SK-MEL-5 (cell line): ENCODE measurements at regions not wholly inside any gene's neighbourhood (a gene's known extent, or its start where the extent isn't known, plus 50 kb on each side); places are given as distances from the start of the nearest gene placed in this dataset.

Source experiments
- DNase-seq: peaks from one replicate; pipeline ENCODE4 v3.0.0-alpha.2; 2016; ENCODE audit warnings: low read depth, low spot score
- in situ Hi-C: cut with HindIII; loops from 2 replicates; pipeline ENCODE4 v1.10.0; 2016; ENCODE audit warnings: low sequenced_read_pairs, high pct_unique_total_duplicates, low pct_unique_long_range_greater_than_20kb

DNA sequence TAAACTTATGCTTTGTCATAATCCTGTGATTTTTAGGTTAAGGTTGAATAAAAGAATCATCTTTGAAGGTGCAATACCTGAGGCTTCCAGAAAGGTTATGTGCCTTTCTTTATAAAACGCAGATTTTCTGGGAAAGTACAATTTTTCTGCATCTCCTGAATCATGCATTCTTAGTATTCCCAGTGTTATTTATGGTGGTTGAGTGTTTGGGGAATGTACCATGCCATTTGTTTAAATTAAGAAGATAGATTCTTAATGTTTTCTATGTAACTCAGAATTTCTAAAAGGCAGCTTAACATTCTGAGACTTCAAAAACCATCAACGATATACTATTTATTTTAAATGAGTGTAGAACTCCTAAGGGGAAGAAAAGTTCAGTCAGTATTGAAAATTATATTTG is 108.1 kb upstream of the FBN2 start:
- DNase-seq: no peak
- in situ Hi-C loops: no loop called here

DNA sequence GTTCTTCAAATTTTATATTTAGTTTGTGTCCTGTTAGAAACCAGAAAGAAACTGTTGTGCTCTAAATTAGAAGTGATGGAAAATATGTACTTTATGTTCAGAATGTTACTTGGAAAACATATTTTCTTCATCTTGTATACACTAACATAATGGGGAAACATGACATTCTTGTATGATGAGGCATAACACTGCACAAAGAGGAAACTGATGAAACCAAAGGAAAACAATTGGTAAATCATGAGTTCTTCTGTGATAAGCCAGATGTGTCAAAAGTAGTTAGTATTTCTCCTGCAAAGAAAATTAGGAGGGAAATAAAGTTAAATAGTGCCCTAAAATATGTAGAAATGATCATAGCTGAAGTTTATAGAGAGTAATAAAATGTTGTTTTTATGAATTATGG is 111.1 kb upstream of the FBN2 start:
- in situ Hi-C loops: no loop called here

DNA sequence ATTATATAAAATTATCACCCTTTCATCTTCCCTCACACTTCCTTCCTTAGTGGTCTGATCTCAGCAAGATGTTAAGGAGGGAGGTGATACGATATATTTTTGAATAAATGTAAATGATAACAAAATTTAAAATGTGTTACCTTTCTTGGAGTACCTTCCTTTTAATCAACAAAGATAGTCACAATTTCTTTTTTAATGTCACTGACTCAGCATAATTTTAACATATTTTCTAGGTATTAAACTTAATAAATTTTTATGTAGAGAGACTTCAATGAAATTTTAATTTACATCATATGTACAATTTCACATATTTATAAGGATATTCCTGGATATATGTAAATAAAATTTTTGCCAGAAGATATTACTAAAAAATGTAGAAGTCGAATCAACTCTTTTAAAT is 125.0 kb upstream of the FBN2 start:
- in situ Hi-C loops: no loop called here
- DNase-seq: no peak

More for the DNA sequence above, 111.1 kb upstream of the FBN2 start:
- DNase-seq: no peak

DNA sequence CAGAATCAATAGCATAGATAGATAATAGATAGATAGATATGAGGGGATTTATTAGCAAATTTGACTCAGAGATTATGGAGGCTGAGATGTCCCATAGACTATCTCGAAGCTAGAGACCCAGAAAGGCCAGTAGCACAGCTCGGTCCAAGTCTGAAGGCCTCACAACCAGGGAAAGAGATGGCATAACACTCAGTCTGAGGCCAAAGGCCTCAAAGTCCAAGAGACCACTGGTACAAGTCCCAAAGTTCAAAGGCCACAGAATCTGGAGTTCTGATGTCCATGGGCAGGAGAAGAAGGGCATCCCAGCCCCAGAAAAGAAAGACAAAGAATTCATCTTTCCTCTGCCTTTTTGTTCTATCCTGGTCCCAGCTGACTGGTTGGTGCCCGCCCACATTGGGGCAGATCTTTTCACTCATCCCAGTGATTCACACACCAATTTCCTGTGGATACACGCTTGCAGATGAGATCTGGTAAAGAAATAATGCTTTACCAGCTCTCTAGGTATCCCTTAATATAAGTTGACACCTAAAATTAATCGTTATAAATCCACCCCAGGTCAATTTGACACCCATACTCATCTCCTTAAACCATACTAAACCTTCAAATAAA is 127.8 kb upstream of the FBN2 start:
- in situ Hi-C loops: no loop called here
- DNase-seq: no peak

DNA sequence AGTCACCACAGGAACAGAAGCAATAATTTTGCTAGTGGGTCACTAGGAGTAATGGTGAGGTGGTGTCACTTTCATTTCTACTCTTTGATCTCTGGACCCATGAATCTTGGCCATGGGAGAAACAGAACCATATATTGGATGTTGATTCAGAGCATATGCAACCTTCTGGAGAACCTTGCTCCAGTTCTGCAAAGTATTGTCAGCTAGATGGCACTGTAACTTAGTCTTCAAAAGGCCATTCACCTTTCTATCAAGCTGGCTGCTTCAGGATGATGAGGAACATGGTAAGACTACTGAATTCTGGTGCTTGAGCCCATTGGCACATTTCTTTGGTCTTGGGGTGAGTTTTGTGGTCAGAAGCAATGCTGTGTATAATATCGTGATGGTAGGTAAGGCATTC is 129.1 kb upstream of the FBN2 start:
- DNase-seq: peak; percentile 40
- in situ Hi-C loops: no loop called here

DNA sequence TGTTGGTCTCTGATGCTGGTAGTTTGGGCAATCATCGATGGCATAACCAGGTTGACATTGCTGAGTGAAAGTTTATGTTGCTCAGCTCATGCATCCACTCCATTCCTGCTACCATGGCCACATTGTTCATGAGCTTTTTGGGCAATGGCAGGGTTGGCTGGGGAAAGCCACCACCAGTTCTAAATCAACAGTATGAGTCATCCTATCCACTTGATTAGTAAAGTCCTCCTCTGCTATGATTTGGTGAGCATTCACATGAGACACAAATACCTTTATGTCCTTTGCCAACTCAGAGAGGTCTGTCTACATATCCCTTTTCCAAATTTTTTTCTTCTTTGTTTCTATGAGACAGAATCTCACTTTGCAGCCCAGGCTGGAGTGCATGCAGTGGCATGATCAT is 129.7 kb upstream of the FBN2 start:
- in situ Hi-C loops: no loop called here
- DNase-seq: no peak

DNA sequence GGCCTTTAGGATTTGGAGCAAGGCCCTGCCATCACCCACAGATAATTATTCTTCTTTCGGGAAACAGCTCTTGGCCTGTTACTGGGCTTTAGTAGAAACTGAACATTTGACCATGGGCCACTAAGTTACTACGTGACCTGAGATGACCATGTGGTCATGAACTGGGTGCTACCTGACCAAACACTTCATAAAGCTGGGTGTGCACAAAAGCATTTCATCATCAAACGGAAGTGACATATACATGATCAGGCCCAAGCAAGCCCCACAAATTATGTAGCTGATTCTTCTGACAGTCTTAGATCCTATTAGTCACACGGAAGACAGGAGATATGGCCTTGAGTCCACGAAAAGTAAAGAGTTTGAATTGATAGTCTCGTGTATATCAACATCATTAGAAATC is 130.9 kb upstream of the FBN2 start:
- DNase-seq: no peak
- in situ Hi-C loops: no loop called here

DNA sequence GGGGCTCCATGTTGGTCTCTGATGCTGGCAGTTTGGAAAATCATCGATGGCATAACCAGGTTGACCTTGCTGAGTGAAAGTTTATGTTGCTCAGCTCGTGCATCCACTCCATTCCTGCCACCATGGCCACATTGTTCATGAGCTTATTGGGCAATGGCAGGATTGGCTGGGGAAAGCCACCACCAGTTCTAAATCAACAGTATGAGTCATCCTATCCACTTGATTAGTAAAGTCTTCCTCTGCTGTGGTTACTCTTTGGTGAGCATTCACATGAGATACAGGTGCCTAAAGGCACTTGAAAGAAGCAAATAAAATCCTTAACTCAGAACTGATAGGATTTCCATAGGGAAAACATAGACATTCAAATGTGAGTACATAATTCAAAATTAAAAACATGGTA is 131.8 kb upstream of the FBN2 start:
- DNase-seq: no peak
- in situ Hi-C loops: no loop called here

DNA sequence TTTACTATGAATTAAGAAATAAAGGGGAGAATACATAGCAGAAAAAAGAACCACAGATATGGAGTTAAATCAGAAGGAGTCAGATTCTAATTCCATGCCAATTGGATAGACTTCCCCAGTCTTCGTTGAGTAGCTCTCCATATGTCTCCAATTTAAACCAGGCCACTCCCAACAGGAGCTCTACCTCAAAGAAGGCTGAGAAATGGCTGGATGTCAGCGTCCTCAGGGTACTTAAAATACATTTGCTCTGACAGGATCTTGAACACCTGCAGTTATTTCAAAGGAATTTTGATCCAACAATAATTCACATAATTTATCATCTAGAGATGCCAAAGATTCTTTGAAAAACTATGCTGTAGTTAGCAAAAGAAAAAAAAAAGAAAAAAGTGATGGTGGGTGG is 133.9 kb upstream of the FBN2 start:
- DNase-seq: no peak
- in situ Hi-C loops: no loop called here

DNA sequence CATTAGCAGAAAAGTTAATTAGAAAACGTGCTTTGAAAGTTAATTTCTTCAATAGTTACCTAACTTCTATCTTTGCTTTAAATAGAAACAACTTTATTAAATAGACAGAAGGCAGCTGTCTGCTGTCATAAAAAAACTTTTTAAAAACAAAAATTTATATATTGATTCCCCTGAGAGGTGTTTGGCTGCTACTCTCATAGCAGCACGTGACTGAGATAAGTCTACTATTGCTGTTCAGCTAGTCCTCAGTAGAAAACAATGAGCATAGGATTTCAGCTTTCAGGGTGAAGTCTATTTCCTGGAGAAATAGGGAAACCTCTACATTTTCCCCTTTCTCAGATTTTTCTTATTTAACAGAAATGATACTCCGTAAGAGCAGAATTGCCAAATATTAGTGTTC is 135.0 kb upstream of the FBN2 start:
- in situ Hi-C loops: no loop called here
- DNase-seq: no peak

DNA sequence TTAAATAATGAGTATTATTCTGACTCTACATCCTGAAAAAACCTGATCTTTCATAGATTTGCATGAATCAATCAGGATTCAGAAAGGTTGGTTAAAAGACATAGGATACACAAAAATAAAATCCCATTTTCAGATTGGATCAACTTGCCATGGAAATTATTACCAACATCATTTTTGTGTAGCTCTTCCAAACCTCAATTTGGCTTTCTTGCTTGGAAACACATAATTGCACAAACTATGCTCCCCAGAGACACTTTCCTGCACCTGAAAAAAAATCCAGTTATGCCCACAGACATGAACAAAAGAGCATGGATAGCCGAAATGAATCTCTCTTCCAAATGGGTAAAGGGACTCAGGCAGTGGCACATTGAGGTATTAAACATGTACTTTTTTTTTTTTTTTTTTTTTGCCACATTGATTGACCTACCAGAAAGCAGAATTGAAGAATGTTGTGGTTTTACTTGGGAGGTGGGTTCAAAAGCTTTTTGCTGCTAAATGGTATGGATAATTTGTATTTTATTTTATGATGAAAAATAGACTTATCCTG is 135.4 kb upstream of the FBN2 start:
- in situ Hi-C loops: no loop called here
- DNase-seq: no peak

DNA sequence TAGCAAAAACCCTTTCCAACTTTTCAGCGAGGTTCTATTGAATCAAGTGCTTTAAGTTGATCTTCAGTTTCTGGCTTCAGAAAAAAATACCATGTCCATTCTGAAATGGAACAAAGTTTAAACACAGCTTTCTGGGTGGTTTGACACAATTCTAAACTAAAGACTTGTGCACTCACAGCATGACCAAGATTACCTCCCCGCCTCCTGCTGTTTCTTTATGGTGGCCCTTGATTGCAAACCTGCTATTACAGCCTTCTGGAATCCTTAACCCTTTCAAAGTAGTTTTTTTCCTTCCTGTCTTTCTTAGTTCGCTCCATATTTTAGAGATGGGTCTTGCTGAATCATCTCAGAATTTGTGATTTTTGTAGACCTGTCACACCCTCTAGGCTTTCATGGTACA is 135.9 kb upstream of the FBN2 start:
- in situ Hi-C loops: no loop called here

DNA sequence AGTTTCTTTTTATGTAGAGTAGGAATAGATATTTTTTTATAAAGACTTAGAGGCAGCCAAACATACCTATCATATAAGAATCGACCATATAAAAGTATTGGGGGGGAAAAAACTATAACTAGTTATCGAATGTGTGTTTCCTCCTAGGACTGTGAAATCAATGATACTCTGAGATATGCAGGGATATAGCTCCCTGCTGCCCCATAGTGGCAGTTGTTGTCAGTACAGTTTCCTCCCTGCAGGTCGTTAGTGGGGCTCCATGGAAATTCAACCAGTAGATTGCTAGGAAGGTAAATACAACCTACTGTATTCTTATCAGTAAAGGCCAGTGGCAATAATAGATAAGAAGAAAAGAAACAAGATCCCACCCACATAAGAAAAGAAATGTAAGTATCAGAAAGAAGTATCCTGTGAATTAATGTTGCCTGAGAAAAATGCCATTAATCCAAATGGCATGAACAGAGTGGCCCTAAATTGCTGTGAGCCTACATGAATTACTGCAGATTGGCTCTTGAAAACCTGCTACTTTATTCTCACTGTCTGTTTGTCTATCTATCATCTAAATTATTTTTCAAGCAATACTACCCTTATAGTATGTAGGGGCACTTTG is 136.9 kb upstream of the FBN2 start:
- DNase-seq: peak; percentile 74
- in situ Hi-C loops: no loop called here

More for the DNA sequence above, 135.9 kb upstream of the FBN2 start:
- no peak for DNase-seq

DNA sequence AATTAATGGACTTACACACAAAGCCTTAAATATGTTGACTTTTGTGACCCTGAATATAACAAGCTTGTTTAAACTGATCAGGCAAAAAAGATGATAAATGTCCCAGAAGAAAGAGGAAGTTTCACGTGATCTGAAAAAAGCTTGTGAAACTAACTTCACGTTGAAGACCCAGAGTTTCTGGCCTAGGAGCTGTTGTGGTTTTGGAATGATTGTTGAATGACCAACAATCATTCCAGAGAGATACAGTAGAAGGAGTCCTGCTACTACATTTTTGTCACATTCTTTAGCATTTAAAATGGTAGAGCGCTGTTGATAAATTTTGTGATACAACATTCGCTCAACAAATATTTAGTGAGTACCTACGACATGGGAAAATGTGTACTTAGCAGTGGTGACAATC is 143.1 kb upstream of the FBN2 start:
- in situ Hi-C loops: no loop called here
- no peak for DNase-seq

DNA sequence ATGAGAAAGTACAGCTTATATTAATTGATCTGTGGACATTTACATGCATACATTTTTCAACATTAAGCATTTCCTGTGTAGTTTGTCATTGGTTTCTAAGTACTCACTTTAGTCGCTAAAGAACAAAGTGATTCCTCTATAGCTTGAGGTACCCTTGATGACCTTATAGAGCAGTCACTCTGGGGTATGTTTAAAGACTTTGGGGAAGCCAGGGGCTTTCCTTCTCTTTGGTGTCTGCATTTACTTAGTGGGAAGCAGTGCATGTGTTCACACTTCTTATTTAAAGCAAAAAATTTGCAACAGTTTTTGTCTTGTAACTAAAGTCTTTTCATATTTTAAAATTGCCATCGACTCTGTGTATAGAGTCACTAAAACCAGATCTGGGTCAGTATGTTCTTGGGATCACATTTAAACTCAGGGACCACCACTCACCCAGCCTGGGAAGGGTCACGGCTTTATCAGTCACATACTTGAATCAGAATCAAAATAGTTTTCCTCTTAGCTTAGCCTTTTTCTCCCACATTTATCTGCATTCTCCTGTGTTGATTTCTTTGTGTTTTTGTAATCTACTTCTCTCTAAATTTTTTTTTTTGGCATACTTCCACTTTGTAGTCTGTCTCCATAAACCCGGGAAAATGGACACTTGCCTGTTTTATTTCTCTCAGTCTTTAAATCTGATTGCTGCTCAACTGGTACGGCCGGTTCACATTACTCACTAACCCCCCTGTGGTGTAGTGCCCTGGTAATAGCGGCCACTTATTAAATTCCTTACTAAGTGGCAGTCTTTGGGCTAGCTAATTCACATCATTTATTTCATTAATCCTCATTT is 143.9 kb upstream of the FBN2 start:
- DNase-seq: no peak
- in situ Hi-C loops: no loop called here

DNA sequence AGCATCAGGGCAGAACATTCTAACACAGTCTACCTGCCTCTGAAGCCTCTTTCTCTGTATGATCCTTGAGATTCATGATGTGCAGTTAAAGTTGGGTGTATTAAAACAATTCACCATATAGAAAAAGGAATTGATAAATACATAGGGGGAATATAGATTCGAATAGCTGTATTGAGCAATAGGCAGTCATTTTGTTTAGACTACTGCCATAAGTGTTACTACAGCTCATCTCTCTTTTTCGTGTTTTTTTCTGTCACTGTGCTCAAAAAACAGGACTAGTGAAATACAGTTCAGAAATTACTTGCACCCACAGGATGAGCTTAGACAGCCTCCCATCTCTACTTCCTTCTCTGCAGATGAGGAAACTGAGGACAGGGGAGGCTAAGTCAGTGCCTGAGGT is 144.6 kb upstream of the FBN2 start:
- DNase-seq: no peak
- in situ Hi-C loops: no loop called here

DNA sequence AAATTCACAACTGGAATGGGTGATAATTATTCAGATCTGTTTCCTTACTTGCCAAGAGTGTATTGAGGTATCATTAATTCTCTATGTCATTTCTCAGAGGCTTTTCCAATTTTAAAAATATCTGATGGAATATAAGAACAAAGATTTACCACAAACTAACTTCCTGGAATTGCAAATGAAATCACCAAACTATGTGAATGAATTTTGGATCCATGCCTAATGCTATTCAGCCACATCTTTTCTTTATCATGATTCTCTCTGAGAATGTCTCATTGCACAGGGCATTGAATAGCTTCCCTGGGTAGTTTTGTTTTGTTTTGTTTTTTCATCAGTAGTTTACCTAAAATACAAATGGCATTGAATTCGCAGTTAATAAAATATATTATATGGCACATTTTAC is 146.9 kb upstream of the FBN2 start:
- in situ Hi-C loops: no loop called here
- DNase-seq: no peak

DNA sequence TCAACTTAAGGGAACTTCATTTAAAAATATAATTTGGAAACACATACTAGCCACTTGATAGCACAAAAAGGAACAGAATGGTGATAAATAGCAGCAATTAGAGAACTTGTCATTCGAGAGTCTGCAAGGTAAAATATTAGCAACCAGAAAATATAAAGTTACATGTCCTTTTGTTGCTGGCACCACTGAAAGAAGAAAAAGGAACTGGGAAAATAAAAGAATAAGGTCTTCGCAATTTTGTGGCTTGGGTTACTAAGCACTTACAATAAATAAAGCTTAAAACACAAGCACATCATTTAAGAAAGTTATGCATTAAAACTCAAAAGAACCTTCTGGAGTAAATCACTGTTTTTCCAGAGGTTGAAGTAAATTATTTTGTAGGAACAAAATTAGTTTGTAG is 149.9 kb upstream of the FBN2 start:
- in situ Hi-C loops: no loop called here
- DNase-seq: no peak

DNA sequence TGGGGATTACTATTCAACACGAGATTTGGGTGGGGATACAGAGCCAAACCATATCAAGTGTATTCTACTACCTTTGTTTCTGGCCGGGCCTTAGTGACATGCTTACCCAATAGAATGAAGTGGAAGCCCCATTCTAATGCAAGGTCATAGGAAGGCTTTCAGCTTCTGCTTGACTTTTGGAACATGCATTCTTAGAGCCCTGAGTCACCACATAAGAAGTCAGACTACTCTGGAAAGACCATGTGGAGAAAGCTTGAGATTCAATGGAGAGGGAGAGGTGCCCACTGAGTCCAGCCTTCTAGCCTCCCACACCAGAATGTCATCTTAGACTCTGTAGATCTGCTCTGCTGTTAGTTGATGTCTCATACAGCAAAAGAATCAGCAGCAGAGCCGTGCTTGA is 155.7 kb upstream of the FBN2 start:
- in situ Hi-C loops: no loop called here
- no peak for DNase-seq
